GM19468 (cell line): ENCODE measurements at regions not wholly inside any gene's neighbourhood (a gene's known extent, or its start where the extent isn't known, plus 50 kb on each side); places are given as distances from the start of the nearest gene placed in this dataset.
"Not testable (repeated sequence)": the region's sequence is repeated elsewhere in the genome, so short reads cannot be mapped to it uniquely, and the experiment has no call there.

Experiments
- ATAC-seq: cut with Tn5 transposase; IDR thresholded peaks from one replicate; pipeline ENCODE4 v1.9.1; 2021; ENCODE audit warnings: mild to moderate bottlenecking, moderate library complexity, moderate number of reproducible peaks; ENCODE audit not compliant: unreplicated experiment; ENCODE audit errors: extremely low read depth

DNA sequence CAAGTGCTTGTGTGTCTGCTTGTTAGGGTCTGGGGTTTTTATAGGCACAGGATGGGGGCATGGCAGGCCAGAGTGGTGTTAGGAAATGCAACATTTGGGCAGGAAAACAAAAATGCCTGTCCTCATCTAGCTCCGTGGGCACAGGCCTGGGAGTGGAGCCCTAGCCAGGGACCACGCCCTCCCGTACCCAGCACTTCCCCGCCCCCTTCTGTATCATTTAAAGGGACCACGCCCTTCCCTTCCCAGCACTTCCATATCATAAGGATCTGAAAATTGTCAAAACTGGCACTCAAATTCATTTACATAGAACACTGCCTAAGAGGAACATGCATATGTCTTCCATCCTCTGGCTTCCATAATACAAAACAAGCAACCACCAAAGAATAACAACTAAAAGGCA is 185.8 kb downstream of the B3GLCT start:
- ATAC-seq = no peak

DNA sequence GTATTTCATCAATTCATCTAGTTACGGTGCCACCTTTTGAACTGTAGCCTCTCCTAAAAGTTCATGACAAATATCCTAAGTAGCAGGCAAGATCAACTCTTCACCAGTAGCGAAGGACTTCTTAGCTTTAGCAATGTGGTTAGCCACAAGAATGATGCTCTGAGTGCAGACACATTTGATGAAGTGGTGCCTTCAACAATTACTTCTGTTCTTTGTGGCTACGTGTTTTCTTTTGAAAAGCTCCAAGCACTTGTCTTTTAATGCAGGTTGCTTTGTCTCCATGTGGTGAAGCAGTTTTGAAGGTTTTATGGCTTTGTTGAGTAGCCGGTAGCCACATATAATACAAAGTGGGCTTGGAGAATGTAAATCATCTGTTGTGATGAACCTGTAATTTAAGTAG is 194.7 kb downstream of the B3GLCT start:
- no peak for ATAC-seq

DNA sequence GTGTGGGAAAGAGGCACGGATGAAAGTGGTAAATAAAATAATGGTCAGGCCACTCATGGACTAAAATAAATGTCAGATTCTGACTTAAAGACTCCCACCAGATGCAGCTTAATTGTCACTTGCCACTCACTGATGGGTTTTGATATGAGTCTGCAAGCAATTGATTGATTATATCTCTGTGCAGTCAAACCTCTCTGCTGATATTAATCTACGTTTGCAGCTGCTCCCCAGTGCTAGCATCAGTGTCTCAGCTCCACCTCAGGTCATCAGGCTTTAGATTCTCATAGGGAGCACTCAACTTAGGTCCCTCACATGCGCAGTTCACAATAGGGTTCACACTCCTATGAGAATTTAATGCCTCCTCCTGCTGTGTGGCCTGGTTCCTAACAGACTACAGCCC is 195.3 kb downstream of the B3GLCT start:
- no peak for ATAC-seq

DNA sequence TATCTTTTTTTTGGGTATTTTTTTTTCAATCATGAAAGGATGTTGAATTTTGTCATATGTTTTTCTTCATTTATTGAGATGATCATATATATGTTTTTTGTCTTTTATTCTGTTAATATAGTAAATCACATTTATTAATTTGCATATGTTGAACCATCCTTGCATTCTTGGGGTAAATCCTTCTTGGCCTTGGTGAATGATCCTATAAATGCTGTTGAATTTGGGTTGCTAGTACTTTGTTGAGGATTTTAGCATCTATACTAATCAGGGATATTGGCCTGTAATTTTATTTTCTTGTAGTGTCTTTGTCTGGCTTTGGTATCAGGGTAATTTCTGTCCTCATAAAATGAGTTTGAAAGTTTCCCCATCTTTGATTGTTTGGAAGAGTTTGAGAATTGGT is 199.9 kb downstream of the B3GLCT start:
- no peak for ATAC-seq

DNA sequence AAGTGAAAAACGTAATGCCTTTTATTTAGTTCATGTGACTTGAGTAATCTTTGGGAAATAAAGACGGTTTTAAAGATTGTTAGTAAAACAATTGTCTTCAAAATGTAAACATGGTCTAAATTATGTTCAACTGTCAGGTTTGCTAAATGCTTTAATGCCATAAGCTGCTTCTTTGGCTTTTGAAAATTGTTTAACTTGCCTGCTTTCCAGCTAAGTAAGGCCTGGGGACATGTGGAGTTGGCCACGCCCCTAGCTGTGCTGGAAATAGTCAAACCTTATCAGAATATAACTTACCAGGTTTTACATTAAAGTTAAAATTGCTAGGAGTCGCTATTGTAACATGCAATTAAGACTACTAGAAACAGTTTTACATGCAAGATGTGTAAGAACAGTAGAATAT is 203.9 kb downstream of the B3GLCT start:
- not testable (repeated sequence) for ATAC-seq

DNA sequence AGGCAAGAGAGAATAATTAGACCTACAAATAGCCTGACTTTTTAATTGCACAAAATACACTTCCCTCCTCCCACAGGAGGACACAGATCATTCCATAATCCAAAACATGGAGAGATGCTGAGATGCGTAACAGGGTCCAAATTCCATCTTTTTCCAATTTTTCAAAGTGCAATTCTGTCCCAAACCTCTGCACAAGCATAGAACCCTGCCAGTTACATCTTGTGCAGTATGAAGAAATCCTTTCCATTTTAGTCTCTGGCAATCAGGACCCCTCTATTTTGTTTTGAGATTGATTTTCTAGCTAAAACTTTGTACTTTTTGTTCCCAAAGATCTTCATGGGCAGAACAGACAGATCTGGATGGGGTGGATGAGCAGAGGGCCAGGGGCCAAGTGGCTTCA is 209.2 kb downstream of the B3GLCT start:
- no peak for ATAC-seq

DNA sequence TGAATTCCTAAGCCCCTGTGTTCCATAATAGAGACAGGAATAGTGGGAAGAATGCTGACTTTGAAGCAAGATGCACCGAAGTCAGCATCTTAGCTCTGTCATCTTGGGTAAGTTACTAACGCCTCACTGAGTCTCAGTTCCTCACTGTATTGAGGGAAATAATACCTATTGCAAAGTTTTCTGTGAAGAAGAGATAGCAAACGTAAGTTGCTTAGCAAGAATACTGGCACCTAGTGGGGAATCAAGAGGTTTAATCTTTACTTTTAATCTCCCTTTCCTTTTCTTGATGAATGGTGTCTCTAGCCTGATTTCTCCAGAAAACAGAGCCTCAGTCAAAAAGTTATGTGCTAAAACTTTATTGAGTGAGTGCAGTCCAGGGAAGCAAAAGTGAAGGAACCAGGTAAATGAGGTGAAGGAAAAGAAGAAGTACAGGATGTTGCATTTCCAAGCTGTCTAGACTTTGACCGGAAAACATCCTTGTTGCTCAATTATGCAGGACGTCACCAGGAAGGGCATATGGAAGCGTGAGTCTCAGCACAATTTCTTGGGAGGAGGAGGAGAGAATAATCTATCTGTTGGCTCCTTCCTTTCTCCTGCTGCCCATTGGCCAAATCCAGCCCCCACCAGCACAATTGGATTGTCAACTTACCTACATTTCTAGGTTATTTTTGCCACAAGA is 210.0 kb downstream of the B3GLCT start:
- ATAC-seq = no peak

DNA sequence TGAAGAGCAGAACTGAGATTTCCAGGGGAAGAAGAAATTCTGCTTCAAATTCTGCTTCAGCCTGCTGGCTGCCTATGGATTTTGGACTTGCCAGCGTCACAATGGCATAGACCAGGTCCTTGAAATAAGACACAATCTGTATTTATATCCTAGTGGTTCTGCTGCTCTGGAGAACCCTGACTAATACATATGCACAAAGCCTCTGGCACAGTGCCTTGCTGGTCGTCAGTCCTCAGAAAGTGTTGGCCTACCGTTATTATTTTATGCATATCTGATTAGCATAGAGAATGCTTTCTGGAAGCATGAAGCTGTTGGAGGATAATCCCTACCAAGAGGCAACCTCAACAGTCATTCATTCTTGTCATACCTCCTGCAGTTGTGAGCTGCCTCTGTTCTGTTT is 213.7 kb downstream of the B3GLCT start:
- ATAC-seq = no peak

DNA sequence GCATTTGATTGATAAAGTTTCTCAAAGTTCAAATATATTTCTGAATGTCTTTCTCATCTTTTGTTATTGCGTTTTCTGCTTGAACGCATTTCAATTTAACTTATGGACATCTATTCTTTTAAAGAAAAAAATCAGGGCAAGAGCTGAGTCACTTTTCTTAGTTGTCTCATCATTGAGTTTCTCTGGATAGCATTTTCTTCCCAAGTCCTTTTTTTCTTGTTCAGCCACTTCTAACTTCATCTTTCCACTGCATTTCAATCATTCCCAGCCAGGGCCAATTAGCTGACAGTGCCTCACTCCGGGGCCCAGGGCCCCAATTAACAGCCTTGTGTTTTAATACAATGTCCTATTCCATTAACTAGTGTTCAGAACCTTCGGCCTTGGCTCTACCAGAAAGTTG is 216.3 kb downstream of the B3GLCT start:
- no peak for ATAC-seq

DNA sequence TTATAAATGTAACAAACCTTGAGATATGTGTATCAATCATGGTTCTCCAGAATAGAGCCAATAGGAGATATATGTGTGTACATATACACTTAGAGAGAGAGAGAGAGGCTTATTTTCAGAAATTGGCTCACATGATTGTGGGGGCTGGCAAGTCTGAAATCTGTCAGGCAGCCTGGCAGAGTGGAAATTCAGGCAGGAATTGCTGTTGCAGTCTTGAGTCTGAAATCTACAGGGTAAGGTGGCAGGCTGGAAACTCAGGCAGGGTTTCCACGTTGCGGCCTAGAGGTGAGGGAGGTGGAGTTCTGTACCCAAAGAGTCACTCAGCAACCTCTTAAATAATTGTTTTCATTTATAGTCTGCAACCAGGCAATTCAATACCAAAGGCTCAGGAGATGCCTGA is 218.4 kb downstream of the B3GLCT start:
- no peak for ATAC-seq

DNA sequence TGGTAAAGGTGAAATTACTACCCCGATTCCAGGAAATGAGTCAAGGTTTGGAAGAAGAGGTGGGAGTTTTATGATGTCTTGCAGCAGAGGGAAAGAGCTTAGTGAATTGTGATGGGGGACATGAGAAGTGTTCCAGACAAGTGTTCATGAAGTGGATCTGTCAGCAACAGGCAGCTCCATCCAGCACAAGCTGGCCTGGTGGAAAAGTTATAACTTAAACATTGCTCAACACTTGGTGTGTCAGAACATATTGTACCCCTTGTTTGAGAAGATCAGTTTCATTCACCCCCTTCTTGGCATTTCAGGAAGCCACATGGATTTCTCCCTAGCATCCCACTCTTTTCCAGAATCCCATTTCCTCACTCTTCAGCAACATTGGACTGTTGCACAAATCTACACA is 222.0 kb downstream of the B3GLCT start:
- ATAC-seq = no peak

DNA sequence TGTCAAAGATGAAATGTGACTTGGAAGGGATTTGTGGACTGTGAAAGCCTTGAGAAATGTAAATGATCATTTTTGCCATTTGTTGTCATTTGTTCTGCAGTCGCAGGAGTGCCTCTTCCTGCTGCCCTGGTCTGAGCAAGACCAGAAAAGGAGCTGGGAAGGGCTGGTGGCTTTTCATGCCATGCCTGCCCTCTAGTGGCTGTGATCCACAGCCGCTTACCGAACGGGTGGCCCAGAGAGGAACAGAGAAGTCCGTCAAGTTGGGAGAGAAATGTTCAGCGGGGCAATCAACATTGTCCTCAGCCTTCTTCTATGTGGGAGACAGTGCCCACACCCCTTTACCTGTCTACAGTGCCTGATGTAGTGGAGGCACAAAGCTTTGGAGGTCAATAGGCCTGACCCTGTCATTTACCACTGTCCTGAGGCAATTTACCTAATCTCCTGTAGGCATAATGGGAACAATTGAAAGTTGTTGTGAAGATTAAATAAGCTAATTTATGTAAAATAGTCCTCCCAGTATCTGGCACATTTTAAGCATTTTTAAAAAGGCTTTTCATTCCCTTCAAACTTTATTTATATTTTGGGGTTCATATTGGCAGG is 224.5 kb downstream of the B3GLCT start:
- peak; percentile 86 for ATAC-seq

DNA sequence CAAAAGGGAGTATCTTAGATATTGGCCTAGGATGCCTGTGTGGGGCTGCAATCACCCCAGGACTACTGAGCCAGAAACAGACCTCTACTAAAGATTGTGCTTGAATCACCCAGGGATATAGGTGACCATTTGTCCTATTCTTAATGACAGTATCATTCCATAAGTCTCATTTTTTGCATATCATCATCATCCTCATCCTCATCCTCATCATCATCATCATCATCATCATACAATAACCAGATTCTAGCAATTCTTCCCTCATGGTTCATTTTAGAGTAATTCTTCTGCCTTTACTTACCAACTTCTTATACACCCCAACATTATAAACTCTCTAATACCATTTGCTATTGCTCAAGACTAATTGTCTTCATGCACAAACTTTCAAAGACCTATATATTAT is 226.6 kb downstream of the B3GLCT start:
- ATAC-seq = no peak

DNA sequence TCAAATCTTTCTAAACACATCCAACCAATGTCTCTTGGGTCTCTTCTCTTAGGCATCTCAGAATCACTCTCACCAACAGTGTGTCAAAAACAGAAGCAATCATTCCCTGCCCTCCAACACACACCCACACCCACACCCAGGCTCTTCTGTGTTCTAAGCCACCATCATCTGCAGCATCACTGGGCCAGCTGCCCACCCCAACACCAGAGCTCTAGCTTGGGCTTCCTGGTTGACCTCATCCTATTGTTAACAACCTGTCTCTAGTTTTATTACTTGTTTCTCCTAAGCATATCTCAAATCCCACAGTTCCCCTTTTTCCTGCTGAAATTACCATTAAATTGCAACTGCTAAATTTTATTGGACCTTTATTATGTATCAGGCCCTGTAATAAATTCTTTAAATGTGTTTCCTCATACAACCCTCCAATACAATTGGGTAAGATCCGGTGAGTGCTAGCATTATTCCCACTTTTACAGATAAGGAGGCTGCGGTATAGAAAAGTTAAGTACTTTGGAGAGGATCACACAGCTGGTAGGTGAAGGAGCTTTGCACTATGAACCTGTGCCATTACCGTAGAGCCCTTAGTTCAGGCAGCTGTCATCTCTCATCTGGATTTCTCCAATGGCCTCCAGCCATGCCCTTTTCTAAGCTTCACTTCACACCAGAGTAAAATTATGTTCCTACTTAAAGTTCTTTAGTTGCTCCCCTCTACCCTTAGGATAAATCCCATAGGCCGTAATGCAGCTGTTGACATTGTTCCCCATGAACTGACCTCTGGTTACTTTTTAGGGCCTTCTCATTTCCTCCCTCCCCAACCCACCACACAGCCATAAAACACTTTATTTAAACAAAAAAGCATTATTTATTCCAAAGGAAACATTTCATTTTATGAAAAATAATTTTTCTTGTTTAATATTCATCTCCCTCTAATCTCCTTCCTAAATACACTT is 227.7 kb downstream of the B3GLCT start:
- no peak for ATAC-seq

DNA sequence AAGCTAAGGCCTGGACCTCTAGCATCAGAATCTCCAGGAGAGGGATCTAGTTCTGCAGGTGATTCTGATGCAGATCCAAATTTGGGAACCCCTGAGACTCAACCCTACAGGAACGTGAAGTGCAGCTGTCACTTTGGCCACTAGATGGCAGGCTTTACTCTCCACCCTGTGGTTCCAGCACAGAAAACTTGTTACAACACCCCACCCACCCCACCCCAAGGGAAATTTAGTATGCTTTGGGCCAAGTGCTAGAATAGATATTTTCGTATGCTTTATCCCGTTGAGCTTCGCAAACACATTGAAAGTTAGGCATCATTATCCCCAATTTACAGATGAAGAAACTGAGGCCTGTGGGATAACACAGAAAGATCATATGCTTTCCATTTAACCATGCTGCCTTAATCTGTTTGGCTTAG is 232.0 kb downstream of the B3GLCT start:
- no peak for ATAC-seq

DNA sequence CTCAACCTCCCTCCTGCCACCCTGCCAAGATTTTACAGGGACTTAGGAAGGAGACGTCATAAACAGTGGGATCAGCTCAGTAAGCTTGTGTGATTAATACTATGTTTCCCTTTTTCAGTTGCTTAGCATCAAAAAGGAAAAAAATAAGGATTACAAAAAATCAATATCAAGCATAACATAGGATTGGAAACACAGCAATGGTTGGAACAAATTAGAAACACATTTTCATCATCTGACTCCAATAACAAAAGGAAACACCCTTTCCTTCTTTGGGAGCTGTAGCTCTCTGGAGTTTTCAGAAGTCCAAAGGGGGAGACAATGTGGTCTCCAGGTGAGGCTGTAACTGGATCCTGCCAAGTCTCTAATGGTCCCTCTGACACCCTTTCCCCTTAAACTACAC is 233.4 kb downstream of the B3GLCT start:
- ATAC-seq = no peak

DNA sequence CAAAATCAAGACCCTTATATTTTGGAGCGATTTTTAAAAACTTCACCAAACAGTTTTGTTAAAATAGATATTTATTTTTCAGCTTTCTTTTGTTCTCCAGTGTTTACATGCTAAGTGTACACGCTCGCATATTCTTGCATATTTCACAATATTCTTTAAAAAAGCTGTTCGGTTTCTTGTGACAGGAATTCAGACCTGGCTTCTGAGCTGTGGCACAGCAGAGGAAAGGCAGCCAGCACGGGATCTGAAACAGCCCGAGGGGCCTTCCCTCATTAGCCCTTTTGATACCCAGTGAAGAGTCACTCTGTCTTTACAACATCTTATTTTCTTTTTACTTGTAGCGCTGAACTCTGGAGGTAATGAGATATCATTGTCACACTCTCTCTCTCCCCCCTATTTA is 234.0 kb downstream of the B3GLCT start:
- ATAC-seq = no peak

DNA sequence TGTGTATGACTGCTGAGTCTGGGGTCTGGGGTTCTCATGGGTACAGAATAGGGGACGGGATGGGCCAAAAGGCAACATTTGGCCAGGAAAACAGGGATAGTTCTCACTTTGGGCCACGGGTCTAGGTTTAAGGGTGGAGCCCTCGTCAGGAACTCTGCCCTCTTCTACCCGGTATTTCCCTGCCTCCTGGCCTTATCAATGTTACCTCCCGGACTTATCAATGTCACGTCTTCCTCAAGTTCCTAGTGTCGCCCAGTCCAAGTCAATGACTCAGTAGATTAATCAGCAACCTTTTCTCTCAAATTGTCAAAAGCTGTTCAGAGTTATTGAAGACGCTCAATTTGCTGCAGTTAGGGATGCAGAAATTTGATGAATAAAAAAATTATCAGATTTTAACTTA is 234.8 kb downstream of the B3GLCT start:
- no peak for ATAC-seq

DNA sequence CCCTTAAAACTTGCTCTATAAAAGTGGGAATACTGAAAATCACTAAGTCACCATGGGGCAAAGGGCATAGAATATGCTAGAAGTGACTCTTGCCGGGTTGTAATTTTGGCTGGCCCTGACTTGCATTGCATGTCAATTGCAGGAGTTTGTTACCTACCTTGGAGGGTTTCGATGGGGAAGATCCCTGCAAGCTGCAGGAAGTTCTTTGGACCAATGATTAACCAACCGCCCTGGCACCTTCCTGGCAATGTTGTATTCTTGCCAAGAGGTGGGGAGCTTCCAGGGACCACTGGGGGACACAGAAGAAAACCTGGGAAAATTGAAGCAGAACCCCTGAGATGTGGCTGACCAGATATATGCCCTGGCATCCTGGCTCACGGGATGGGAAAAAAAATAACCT is 235.8 kb downstream of the B3GLCT start:
- no peak for ATAC-seq

DNA sequence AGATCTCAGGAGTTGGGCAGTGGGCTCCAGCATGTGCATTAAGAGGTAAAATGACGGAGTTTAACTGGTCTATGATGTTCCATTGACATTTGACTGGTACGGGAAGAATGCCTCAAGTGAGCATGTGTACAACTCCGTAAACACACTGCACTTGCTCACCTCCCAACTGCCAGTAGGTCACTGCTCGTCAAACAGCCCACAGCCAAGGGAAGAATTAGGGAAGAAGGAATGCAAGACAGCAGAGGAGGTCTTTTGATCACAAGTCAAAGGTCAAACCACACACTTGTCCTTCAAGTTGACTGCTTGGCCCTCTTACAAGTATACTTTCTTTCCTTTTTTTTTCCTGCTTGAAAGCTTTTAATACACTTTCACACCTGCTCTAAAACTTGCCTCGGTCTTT is 236.7 kb downstream of the B3GLCT start:
- ATAC-seq = no peak

DNA sequence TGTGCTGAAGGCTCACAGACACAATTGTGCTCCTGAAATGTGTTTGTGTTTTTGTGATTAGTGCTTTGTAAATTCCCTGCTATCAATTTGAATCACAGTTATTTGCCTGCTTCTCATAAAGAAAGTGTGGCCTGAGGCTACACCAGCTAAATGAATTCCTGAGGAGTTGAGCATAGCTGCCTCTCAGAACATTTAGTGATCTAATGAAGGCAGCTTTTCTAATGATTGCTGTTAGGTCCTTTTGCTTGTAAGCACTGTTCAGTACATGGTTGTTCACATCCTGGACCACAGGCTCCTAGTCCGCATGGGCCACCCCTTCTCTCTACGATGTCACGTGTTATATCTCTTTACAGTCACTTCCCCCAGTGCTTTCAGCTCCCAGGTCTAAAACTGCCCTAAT is 238.2 kb downstream of the B3GLCT start:
- no peak for ATAC-seq
